Bronchial epithelial cell (primary cell): ENCODE measurements at regions not wholly inside any gene's neighbourhood (a gene's known extent, or its start where the extent isn't known, plus 50 kb on each side); places are given as distances from the start of the nearest gene placed in this dataset.
"Not testable (repeated sequence)": the region's sequence is repeated elsewhere in the genome, so short reads cannot be mapped to it uniquely, and the experiment has no call there.

Experiments used
- DNase-seq: peaks from one replicate; pipeline ENCODE4 v3.0.0-alpha.2; 2010; ENCODE audit warnings: low read depth
- FAIRE-seq: peaks from 2 replicates; lab custom pipeline; 2011; peaks lifted over from hg19 to GRCh38; lab: Jason Lieb, UNC
- H3K27me3 ChIP-seq: 2 replicates; pipeline ENCODE4 v1.5.1; 2011; ENCODE audit warnings: low read length; ENCODE audit not compliant: control insufficient read depth, insufficient read depth
- H3K36me3 ChIP-seq: 2 replicates; pipeline ENCODE4 v1.5.1; 2011; ENCODE audit warnings: low read length; ENCODE audit not compliant: control insufficient read depth, insufficient read depth
- H3K4me3 ChIP-seq: 2 replicates; pipeline ENCODE4 v1.5.1; 2011; ENCODE audit warnings: mild to moderate bottlenecking, low read depth, low read length, control low read depth
- TF ChIP-seq, protein P1 (sequence below): IDR thresholded peaks from 2 replicates; pipeline ENCODE4 v1.5.1; 2011; ENCODE audit warnings: mild to moderate bottlenecking, moderate library complexity, low read length, control low read depth, inconsistent platforms; ENCODE audit not compliant: insufficient read depth, severe bottlenecking

DNA sequence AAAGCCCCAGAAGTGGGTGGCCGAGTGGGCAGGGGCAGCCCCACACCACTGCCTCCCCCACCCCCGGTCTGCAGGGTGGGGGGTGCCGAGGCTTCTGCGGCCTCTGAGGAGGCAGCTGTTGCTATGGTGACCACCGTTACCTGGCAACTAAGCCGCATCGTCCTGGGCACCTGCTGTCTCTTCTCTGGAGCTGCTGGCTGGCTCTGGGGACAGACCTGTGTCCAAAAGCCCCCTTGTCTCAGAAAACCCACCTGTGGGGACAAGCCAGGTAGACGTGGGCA is 79.9 kb upstream of the PRR5 start:
- H3K36me3 ChIP-seq, result no peaks in the 10 kb centered on the region
- peak; percentile 4 for DNase-seq
- TF ChIP-seq, protein P1, sequence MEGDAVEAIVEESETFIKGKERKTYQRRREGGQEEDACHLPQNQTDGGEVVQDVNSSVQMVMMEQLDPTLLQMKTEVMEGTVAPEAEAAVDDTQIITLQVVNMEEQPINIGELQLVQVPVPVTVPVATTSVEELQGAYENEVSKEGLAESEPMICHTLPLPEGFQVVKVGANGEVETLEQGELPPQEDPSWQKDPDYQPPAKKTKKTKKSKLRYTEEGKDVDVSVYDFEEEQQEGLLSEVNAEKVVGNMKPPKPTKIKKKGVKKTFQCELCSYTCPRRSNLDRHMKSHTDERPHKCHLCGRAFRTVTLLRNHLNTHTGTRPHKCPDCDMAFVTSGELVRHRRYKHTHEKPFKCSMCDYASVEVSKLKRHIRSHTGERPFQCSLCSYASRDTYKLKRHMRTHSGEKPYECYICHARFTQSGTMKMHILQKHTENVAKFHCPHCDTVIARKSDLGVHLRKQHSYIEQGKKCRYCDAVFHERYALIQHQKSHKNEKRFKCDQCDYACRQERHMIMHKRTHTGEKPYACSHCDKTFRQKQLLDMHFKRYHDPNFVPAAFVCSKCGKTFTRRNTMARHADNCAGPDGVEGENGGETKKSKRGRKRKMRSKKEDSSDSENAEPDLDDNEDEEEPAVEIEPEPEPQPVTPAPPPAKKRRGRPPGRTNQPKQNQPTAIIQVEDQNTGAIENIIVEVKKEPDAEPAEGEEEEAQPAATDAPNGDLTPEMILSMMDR, result no peak
- no peak for FAIRE-seq
- H3K4me3 ChIP-seq, result no peak overlapping the region
- H3K27me3 ChIP-seq, result peaks cover 1% of the 10 kb centered on the region

DNA sequence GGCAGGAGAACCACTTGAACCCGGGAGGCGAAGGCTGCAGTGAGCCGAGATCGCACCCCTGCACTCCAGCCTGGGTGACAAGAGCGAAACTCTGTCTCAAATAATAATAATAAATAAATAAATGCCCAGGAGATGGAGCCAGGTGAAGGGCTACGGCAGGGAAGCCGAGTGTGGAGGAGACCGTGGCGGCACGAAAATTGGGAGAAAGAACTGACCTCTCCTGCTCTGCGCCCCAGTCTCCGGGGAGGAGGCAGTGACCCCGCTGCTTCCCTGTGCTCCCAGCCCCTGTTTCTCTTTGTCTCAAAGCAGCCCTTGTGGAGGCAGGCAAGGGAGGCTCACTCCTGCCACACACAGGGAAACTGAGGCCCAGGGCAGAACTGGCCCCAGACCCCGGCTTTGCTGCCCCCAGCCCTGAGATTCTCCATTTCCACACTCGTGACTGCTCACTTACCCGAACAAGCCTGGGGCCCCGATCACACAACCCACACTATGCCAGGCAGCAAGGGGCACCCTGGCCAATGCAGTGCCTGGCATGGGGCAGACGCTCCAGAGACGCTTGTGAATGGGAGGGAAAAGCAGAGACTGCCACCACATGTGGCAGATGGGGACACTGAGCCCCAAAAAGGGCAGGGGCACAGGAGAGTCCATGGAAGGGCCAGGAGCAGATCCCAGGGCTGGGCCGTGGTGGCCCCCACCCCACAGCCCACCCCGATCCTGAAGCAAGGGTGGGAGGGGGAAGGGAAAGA is 80.4 kb upstream of the PRR5 start:
- DNase-seq, result no peak
- no peak for FAIRE-seq
- Histone ChIP-seq H3K4me3 (no peak overlapping the region), H3K36me3 (no peaks in the 10 kb centered on the region), H3K27me3 (peaks cover 1% of the 10 kb centered on the region)
- TF ChIP-seq, protein P1, result no peak

DNA sequence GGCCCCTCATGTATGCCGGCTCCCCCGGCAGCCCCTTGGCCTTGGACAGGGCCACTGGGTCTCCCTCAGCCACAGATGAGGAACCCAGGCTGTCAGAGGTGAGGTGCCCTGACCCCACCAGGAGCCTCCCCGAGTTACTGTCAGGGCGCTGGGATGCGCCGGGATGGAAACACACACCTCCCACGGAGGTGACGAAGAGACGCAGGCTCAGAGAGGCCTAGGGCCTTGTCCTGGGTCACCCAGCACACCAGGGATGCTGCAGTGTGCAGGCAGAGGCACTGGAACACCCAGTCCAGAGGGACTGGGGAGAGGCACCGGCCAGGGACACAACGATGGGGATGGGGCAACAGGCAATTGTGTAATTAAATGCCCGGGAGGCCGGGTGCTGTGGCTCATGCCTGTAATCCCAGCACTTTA is 81.2 kb upstream of the PRR5 start:
- FAIRE-seq, result no peak
- Histone ChIP-seq H3K36me3 (no peaks in the 10 kb centered on the region), H3K4me3 (no peak overlapping the region), H3K27me3 (peaks cover 1% of the 10 kb centered on the region)
- DNase-seq, result no peak
- TF ChIP-seq, protein P1, result no peak

DNA sequence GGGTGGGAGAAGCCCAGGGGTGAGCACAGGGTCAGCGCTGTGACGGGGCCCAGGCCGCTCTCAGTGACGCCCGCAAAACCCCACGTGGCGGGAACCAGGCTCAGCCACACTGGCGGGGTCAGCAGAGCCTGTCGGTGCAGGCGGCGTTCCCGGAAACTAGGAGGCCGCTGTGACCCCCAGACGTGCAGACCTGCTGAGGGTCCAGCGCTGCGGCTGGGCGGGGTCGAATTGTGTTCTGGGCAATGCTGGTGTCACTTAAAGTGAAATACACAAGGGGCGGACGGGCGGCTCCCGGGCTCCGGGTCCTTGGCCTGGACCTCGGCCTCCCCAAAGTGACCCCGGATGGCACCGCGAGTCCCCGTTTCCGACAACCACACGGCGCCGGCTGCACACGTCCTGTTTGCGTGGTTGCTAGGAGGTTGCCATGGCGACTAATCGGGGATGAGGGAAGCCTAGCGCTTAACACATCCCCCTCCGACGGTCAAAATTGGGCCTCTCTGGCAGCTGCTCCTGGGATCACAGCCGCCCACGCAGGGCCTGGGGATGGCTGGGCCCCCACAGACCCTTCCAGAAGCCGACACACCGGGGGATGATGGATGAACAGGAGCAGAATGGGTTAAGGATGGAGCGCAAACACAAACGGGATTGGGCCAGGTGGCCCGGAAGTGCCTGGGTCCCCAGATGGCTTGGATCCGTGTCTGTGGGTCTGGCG is 81.7 kb upstream of the PRR5 start:
- DNase-seq (peak; percentile 17), FAIRE-seq (no peak)
- H3K36me3 ChIP-seq, result no peaks in the 10 kb centered on the region

DNA sequence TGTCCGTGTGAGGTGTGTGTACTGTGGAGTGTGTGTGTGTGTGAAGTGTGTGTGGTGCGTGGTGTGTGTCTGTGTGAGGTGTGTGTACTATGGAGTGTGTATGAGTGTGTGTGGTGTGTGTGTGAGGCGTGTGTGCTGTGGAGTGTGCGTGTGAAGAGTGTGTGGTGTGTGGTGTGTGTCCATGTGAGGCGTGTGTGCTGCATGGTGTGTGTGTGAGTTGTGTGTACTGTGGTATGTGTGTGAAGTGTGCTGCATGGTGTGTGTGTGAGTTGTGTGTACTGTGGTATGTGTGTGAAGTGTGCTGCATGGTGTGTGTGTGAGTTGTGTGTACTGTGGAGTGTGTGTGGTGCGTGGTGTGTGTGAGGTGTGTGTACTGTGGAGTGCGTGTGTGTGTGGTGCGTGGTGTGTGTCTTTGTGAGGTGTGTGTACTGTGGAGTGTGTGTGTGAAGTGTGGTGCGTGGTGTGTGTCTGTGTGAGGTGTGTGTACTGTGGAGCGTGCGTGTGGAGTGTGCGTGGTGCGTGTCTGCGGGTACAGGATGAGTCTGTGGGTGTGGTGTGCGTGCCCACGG is 82.4 kb upstream of the PRR5 start:
- not testable (repeated sequence) for DNase-seq, H3K27me3 ChIP-seq, H3K36me3 ChIP-seq, H3K4me3 ChIP-seq
- FAIRE-seq, result peak; percentile 100

More for the DNA sequence above, 81.7 kb upstream of the PRR5 start:
- TF ChIP-seq, protein P1, result no peak
- Histone ChIP-seq H3K27me3 (peaks cover 1% of the 10 kb centered on the region), H3K4me3 (no peak overlapping the region)

DNA sequence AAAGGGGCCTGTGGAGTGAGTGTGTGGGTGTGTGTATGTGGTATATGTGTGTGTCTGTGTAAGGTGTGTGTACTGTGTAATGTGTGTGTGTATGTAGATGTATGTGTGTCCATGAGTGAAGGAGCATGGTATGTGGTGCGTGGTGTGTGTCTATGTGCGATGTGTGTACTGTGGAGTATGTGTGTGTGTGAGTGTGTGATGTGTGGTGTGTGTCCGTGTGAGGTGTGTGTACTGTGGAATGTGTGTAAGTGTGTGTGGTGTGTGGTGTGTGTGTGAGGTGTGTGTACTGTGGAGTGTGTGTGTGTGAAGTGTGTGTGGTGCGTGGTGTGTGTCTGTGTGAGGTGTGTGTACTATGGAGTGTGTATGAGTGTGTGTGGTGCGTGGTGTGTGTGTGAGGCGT is 83.1 kb upstream of the PRR5 start:
- H3K27me3 ChIP-seq, DNase-seq, H3K36me3 ChIP-seq, H3K4me3 ChIP-seq, FAIRE-seq: not testable (repeated sequence)
